Hepatocyte (in vitro differentiated cells): ENCODE measurements at regions not wholly inside any gene's neighbourhood (a gene's known extent, or its start where the extent isn't known, plus 50 kb on each side); places are given as distances from the start of the nearest gene placed in this dataset.

Experiments used
- EZH2phosphoT487 ChIP-seq: fragments of 200-600 bp; sonication (generic); IDR thresholded peaks from one replicate; pipeline ENCODE4 v1.6.1; 2018; ENCODE audit warnings: antibody characterized with exemption, mild to moderate bottlenecking, low read depth, moderate library complexity; ENCODE audit not compliant: unreplicated experiment, severe bottlenecking
- TF ChIP-seq, protein P1 (sequence below): fragments of 200-600 bp; sonication (generic); IDR thresholded peaks from 2 replicates; pipeline ENCODE4 v1.5.1; 2016; ENCODE audit warnings: antibody characterized with exemption, mild to moderate bottlenecking; ENCODE audit not compliant: poor library complexity

DNA sequence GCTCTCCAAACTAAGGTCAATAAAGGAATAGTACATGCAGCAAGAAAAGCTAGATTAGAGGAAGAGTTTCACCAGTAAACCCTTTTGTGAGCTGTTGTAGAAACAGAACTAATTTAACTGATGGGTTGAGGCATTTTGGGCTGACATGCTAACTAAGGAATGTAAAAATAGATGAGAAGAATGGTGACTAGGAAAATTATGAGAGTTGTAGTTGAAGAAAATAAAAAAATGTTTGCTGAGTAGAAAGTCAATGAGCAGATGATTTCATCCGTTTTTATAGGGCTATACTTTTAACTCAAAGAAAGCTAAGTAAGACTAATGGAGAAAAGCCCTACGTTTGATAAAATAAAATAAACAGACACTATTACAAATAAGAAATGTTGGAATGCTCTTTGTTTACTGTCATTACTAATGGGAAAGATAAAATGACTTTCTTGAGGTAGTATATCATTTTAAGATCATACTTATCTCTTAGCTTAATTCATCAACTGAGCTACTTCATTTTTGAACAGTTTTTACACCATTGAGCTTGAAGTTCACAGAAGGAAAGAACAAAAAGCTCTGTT is 209.4 kb upstream of the DPH6 start:
- TF ChIP-seq, protein P1, sequence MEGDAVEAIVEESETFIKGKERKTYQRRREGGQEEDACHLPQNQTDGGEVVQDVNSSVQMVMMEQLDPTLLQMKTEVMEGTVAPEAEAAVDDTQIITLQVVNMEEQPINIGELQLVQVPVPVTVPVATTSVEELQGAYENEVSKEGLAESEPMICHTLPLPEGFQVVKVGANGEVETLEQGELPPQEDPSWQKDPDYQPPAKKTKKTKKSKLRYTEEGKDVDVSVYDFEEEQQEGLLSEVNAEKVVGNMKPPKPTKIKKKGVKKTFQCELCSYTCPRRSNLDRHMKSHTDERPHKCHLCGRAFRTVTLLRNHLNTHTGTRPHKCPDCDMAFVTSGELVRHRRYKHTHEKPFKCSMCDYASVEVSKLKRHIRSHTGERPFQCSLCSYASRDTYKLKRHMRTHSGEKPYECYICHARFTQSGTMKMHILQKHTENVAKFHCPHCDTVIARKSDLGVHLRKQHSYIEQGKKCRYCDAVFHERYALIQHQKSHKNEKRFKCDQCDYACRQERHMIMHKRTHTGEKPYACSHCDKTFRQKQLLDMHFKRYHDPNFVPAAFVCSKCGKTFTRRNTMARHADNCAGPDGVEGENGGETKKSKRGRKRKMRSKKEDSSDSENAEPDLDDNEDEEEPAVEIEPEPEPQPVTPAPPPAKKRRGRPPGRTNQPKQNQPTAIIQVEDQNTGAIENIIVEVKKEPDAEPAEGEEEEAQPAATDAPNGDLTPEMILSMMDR, result no peak
- TF ChIP-seq EZH2phosphoT487, result no peak
